Pulmonary artery endothelial cell (primary cell): ENCODE measurements at regions not wholly inside any gene's neighbourhood (a gene's known extent, or its start where the extent isn't known, plus 50 kb on each side); places are given as distances from the start of the nearest gene placed in this dataset.
A peak's percentile ranks its signal among the peaks of the same experiment; 100 is the strongest.
"Not testable (repeated sequence)": the region's sequence is repeated elsewhere in the genome, so short reads cannot be mapped to it uniquely, and the experiment has no call there.

ENCODE experiments used
- DNase-seq: peaks from one replicate; pipeline ENCODE4 v3.0.0-alpha.2; 2011; ENCODE audit warnings: low read depth, low spot score

DNA sequence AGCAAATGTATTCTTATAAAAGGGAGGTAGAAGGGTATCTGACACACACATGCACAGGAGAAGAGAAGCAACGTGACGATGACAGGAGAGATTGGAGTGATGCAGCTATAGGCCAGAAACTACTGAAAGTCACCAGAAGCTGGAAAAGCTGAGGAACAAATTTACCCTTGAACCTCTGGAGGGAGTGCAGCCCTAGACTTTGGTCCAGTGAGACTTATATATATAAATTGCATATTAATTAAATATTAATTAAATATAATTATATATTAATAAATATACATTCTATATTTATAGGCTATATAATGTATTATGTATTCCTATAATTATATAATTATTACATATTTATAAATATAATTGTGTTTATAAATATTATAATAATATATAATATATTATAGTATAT lies 96.5 kb upstream of the LMCD1 start:
- no peak for DNase-seq

DNA sequence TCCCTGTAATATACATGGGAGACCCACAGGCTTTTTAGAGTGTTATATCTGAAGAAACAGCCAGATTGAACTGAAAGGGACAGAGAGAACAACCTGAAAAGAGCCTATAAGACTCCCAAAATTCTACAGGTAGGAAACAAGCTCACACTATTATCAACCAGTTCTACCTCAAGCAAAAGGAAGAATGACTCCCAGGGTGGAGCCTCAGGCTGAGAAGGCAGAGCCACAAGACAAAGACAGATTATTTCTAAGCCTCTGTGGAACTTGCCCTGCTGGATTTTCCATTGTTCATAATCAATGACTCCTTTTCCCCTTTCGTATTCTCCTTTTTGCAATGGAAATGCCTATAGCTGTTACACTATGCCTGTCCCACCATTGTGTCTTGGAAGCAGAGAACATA lies 95.1 kb upstream of the LMCD1 start:
- DNase-seq: no peak

DNA sequence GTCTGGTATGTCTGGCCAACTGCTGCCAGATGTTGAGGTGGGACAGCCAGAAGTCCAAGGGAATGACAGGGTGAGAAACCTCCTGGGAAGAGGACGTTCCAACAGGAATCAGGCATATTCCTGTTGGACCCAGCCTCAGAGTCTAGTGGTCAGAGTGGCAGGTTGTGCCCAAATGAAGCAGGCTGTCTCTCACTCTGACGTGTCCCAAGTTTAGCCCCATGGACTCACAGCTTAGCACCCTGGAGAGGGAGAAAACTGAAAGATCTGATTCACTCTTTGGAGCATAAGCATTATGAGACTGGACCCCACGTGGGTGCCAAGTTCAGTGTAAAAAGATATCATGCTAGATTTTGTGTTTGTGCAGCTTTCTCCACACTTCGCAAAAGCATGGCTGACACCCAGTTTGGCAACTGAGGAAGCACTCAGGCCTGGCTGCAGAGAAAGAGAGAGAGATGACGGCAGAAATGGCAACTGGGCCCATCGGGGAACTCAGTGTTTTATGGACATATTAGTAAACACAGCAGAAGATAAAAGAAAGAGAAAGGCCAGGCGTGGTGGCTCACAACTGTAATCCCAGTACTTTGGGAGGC lies 88.2 kb upstream of the LMCD1 start:
- DNase-seq: no peak

DNA sequence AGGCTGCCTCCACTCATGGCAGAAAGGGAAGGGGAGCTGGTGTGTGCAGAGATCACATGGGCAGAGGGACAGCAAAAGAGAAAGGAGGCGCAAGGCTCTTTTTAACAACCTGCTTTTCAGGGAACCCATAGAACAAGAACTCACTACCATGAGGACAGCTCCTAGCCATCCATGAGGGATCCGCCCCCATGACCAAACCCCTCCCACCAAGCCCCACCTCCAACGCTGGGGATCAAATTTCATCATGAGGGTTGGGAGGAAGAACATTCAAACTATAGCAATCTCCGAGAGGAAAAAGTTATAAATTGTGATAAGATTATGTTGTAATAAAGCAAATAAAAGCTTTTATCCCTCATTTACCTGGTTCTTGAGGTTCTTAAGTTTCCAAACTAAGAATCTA lies 84.7 kb upstream of the LMCD1 start:
- no peak for DNase-seq

DNA sequence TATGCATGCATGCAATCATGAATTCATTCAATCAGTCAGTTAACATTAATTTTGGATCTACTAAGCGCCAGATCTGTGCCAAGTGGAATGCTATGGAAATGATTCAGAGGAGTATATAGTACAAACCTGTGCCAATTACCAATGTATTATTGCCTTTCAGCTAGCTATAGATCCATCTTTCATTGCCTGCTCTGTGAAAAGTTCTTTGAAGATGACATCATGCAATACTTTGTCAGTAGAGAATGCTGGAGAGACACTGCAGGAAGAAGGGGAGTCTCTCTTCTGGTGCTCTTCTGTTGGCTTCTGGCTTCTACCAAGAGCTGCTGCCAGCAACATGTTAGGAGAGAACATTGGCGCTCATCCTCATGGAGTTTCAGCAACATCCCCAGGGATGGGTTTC lies 81.0 kb upstream of the LMCD1 start:
- DNase-seq: no peak

DNA sequence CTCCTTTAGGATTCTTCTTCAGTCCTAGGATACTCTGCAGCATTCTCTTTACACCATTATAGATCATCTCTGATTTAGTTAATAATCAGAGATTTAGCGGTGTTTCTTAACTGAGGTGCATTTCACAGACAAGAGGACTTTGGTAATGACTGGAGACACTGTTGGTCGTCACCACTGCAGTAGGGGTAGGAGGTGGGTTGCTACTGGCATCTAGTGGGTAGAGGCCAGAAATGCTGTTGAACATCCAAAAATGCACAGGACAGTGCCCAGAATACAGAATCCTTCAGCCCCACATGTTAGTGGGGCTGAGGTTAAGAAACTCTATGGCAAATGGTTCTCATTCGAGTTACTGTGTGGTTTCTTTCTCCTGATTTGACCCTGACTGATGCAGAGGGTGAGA lies 80.4 kb upstream of the LMCD1 start:
- DNase-seq: no peak

DNA sequence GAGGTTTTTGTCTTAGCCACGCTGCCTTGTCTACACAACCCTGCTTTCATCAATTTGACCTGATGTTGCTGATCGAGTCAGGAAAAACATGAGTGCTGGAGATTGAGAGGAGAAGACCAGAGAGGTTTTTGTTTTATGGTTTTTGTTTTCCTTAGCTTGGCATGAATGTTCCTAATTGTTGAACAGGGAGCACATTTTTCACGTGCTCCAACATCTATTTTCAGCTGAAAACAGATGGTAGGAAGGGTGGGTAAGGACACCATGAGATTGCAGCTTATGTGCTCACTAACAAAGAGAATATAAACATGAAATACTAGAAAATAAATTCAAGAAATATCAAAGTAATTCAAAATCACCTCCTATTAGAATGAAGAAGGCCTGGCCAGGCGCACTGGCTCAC lies 79.9 kb upstream of the LMCD1 start:
- DNase-seq: no peak

DNA sequence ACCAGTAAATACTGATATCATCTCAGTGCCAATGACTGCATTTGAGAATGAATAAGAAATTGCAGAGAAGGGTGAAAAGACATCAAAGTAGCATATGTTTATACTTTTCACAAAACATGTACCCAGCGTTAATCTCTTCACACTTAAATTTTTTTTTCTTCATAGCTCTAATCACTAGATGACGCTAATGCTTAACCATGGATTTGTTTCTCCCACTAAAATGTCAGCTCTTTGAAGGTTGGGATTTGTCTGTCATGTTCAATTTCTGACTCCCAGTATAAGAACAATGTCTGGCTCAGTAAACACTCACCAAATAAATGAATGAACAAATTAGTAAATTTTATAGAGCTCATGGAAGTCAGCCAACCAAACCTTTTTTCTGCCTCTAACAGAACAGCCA lies 78.3 kb upstream of the LMCD1 start:
- DNase-seq: no peak

DNA sequence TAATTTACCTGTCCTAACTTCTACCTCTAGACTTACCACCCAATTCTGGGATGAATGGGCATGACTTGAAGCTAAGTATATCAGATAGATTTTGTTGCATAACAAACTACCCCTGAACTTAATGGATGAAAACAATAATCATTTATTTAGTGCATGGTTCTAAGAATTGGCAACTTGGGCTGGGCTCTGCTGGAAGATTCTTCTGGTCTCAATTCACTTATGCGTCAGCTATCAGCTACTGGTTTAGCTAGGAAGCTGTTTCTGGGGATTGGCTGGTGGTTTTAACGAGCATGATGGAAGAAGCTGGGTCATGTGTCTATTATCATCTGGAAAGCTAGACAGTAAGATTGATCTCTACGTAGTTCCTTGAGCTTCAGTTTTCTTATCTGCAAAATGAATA lies 77.3 kb upstream of the LMCD1 start:
- no peak for DNase-seq

DNA sequence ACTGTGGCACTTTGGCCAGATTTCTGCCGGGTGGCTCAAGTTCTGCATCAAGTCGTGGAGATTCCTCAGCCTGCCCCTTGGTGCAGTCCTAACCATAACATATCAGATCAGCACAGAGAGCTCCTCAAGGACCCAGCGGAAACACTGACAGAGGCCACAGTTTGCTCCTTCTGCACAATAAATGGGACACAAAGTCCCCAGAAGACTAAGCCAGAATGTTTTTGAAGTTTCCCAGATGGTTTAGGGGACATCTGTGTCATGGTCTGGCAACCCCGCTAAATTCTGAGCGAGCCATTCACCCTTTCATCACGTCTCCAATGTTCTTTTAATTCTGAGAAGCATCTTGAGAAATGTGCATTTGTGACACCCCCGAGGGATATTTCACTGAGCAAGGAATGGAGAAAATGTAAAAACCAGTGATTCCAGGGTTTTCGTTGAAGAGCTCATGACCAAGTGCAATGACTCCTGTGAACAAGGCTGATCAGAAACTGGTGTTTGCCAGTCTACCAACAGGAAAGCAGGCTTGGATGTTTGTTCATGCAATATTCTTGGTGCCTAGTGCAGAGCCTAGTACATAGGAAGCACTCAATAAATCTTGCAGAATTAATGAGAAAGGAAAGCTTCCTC lies 64.8 kb upstream of the LMCD1 start:
- DNase-seq: no peak

DNA sequence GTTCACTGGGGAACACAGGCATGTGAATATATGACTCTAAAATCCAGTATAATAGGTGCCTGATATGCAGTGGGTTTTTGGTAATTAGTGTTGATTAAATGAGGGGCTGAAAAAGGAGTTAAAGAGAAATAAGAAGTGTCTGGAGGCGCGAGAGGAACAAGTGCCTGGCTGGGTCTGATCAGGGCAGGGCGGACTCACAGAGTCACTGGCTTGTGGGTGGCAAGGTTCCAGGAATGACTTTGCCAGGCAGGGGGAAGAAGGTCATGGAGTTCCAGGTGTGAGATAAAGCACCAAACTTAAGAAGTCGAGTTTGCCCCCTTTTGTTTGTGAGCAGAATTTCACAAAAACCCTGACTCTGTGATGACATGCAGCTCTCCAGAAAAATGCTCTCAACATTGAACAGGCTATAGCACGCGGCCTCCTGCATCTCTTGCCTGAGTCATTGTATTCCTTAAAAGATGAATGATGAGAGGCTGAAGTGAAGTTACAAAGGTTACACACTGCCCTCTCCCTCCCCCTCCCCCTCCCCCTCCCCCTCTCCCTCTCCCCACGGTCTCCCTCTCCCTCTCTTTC lies 63.0 kb upstream of the LMCD1 start:
- no peak for DNase-seq

DNA sequence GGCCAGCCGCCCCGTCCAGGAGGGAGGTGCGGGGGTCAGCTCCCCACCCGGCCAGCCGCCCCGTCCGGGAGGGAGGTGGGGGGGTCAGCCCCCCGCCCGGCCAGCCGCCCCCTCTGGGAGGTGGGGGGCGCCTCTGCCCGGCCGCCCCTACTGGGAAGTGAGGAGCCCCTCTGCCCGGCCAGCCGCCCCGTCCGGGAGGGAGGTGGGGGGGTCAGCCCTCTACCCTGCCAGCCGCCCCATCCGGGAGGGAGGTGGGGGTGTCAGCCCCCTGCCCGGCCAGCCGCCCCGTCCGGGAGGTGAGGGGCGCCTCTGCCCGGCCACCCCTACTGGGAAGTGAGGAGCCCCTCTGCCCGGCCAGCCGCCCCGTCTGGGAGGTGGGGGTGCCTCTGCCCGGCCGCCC lies 61.5 kb upstream of the LMCD1 start:
- not testable (repeated sequence) for DNase-seq

DNA sequence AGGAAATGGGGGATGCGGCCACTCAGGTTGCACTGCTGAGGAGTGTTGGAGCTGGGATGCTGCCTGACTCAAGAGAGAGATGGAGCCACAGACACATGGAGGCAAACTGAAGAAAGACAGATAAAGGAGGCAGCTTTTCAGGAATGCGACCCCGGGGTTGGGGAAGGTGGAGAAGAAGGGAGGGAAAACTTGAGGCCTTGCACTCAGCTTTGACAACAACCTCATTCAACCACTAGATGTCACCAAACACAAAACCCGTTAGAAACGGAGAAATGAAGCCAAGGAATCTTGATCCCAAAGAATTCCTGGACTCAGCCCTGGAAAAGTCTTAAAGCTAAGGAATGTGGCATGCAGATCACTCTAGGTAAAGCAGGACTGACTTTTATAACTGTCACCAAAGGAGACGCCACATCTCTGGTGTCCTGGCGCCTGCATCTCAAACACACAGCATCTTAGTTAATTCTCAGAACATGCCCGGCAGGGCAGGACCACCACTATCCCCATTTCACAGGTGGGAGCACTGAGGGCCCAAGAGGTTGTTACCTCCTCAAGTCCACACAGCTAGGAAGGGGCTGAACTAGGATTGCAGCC lies 59.6 kb upstream of the LMCD1 start:
- DNase-seq: peak; percentile 41

DNA sequence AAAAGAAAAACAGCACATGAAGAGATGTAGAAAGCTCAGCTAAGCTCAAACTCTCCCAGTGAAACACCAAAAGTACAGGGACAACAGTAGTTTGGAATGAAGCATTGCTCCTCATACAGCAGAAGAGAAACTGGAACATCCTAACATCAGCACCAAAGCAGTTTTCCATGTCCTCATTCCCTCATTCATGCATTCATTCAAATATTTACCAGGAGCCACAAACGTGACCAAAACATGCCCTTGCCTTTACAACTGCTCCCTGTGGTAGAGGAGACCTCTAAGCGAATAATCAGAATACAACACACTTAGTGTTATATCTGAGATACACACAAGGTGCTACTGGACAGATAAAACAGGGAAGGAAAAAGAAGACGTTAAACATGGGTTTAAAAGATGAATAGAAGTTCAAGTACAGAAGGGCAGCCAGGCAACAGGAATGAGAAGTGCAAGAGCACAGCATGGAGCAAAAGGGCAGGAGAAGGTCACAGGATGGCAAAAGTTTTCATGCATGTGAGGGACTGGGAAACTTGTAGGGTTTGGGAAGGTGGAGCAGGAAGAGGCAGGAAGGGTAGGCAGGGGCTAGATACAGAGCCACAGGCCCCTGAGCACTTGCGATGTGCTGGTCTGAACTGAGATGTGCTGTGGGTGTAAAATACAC lies 58.5 kb upstream of the LMCD1 start:
- no peak for DNase-seq

DNA sequence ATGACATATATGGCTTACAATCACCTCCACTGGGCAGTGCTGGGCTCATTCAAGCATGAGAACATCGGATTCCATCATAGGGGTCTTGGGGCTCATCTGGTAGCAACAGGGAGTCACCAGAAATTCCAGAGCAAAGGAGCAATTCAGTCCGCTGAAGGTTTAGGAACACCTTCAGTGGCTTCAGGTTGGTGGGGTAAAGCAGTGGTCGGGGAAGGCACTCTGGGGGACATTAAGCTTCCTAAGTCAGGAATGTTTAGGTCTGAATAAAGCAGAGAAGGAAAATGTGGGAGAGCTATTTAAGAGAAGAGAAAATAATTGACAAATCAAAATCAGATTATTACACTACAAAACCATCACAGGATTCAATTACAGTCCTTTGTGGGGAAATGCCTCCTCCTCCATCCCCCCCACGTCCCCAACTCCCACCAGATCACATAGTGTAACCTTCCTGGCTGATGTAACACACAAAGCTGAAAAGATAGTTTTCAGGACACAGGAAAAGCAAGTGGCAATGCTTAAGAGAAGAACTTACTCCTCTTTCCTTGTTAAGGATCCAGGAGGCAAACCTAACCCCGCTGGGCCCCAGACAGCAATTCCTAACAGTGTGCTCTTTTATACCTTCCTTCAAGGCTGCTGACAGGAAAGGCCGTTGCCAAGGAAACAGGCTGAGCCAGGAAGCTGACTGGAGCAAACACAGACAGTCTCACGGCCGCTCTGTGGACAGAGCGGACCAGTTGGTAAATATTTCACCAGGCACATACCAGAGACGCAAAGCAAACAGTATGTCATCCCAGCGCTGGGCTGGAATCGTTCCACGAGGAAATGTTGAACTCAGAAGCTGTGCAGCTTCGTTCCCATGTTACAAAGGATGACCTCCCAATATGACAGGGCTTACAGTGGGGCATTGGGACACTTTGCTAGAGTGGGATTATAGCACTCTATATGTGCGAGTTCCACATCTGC lies 57.5 kb upstream of the LMCD1 start:
- peak; percentile 99 for DNase-seq

DNA sequence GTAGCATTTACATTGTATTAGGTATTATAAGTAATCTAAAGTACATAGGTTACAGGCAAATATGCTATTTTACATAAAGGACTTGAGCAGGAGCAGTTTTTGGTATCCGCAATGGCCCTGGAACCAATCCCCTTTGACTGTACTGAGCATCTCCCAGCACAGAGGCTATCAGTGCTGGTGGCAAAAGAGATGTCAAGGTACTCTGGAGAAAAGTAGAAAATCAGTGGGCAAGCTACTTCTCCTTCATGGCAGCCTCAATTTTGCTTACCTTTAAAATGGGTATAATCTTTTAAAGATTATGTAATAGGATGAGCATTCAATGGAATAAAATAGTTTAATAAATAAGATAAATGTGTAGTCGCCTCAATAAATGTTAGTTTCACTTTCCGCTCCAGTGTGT lies 56.7 kb upstream of the LMCD1 start:
- no peak for DNase-seq

DNA sequence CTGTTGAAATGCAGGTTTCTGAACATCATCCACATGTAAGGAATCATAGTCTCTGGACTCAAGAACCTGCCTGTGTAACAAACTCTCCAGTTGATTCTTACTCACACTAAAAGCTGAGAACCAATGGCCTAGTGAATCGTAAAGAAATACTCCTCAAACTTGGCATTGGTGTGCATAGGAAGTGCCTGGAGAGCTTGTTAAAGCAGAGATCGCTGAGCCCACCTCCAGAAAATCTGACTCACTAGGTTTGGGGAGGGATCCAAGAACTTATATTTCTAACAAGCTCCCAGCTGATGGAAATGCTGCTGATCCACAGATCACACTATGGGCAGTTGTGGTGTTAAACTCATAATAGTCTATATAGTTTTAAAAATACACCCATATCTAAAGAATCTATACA lies 55.8 kb upstream of the LMCD1 start:
- peak; percentile 98 for DNase-seq

DNA sequence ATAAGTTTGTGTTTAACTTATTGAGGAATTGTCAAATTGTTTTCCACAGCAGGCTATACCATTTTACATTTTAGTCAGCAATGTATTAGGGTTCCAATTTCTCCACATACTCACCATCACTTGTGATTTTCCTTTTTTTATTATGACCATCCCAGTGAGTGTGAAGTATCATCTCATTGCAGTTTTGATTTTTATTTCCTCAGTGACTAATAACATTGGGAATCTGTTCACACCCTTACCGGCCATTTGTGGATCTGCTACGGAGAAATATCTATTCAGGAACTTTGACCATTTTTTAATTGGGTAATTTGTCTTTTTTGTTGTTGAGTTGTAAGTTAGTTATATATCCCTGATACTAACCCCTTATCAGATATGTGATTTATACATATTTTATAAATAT lies 54.8 kb upstream of the LMCD1 start:
- DNase-seq: no peak

DNA sequence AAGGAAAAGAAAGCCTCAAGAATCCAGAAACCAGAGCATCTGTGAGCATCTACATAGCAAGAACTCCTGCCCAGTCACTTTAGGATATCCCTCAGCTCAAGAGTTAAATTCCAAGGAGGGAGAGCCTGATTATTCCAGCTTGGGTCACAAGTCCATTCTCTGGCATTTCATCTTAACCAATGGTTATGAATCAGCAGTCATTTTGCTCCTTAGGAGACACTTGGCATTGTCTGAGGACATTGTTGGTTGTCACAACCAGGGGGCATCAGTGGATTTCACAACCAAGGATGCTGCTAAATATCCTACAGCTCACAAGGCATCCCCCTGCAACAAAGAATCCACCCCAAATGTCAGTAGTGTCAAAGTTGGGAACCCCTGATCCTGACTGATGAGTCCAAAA lies 51.0 kb upstream of the LMCD1 start:
- no peak for DNase-seq

DNA sequence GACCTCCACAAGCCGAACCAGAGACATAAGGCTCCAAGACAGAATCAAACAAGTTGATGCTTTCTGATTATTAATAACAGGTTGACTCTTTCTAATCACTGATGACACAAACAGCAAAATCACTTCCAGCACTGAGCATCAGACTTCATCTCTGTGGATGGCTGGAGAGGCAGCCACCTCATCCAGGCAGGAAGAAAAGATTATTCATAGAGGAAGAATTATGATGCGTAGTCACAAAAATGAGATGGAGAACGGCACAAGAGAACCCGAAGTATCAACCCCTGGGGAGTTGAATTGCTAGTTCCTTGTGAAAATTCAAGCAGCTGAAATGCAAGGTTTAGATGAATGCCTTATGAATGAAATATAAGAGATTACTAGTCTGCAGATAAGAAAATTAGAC lies 49.9 kb upstream of the LMCD1 start:
- DNase-seq: no peak
